ENCODE measurements at regions not wholly inside any gene's neighbourhood (a gene's known extent, or its start where the extent isn't known, plus 50 kb on each side); places are given as distances from the start of the nearest gene placed in this dataset.
"Not testable (repeated sequence)": the region's sequence is repeated elsewhere in the genome, so short reads cannot be mapped to it uniquely, and the experiment has no call there.

DNA sequence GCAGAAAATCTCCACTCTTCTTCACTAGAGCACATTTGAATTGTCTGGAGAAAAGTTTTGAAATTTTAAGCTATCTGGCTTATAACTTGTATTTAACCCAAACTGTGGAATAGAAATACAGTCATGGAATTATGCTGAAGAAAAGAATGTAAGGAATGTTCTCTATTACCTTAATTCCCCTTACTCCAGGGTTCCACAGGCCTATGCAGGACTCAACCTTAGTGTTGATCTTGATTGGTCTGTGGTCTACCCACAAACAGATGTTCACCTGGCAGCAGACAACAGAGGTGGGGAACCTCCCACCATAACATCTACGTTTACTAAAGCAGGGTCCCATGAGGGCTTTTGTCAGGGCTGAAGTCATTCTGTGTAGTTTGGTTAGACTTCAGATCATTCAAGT, 189.3 kb upstream of the GPRIN3 start:
- peak; percentile 4 for DNase-seq (ENCODE audit: low spot score)

GRCh38 chr4:89493367-89493766, 185.8 kb upstream of the GPRIN3 start:
- no peak for DNase-seq (ENCODE audit: low spot score)

- DNase-seq (ENCODE audit: low spot score): peak; percentile 12
These were observed 185.0 kb upstream of the GPRIN3 start for GRCh38 chr4:89492581-89493071.

GRCh38 chr4:89491761-89492160, 184.2 kb upstream of the GPRIN3 start:
- no peak for DNase-seq (ENCODE audit: low spot score)

- DNase-seq (ENCODE audit: low spot score): not testable (repeated sequence)
These were observed 182.4 kb upstream of the GPRIN3 start for GRCh38 chr4:89489921-89490431.

GRCh38 chr4:89489338-89489771, 181.8 kb upstream of the GPRIN3 start:
- DNase-seq (ENCODE audit: low spot score): no peak

DNA sequence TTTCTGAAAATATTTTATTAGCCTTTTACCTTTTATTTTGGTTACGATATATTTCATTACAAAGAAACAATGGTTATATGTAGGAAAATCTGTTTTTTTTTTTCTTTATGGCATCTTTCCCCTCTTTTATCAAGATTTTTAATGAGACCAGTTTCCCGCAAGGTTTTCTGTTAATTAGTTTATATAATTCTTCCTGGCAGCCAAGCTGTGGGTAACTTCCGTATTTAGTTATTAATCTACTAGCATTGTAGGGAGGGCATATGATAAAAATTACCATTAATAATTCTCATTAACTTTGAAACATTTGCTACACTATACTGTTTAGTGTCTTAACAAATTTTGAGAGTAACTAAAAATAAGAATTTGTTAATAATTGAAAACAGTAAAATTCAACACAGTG, 181.1 kb upstream of the GPRIN3 start:
- no peak for DNase-seq (ENCODE audit: low spot score)

GRCh38 chr4:89486673-89487072, 179.1 kb upstream of the GPRIN3 start:
- no peak for DNase-seq (ENCODE audit: low spot score)

DNA sequence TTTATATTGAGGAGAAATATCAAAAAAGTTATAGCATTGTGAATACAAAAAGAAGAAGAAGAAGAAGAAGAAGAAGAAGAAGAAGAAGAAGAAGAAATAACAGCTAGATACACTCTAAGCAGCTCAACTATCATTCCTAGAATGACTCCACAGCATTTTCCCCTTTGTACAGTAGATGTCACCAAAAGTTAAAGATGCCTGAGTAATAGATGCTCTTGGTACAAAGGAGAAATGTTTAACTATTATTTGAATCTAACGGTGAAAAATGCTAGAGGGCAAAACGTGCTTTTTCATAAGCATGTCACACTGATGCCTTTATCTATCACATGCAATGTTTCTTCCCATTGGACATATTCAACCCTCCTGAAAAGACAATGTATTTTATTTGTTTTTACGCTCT, 178.4 kb upstream of the GPRIN3 start:
- no peak for DNase-seq (ENCODE audit: low spot score)

DNA sequence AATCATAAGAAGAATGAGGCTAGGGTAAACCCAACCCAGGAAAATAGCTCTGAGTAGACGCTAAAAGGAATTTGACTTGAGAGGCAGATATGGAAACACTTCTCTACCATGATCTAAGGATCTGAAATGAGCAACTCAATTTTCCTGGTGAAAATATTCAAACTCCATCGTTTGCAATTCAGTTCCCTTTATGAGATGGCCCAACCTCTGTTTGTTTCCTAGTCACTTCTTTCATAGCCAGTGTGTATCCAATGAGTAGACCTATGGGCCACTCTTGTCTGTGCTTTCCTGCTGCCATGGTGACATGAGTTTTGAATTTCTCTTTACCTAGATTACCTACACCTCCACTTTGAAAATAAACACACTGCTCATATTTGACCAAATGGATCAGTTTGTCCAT, 176.2 kb upstream of the GPRIN3 start:
- DNase-seq (ENCODE audit: low spot score): no peak

DNA sequence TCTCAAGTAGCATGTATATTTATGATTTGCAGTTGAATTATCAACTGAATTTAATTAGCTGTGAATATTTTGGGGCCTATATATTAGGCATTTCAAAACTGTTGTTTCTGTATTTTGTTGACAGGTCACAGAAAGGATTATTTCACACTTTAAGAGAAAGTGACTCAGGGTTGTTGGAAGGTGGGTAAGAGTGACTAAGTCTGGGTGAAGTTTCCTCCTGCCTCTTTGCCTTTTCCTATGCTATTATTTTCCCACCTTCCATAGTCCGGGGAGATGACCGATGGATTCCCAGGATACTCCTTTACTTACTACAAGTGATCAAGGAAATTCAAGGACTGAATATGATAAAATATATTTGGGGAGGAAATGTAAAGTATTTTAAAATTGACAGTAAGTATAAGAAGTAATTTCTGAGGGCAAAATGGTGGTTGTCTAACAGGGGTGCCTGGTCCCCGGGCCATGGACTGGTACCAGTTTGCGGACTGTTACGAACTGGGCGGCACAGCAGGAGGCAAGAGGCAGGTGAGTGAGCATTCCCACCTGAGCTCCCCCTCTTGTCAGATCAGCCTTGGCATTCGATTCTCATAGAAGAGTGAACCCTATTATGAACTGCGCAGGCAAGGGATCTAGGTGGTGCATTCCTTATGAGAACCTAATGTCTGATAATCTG, 175.5 kb upstream of the GPRIN3 start:
- peak; percentile 12 for DNase-seq (ENCODE audit: low spot score)

GRCh38 chr4:89482251-89482650, 174.7 kb upstream of the GPRIN3 start:
- peak; percentile 43 for DNase-seq (ENCODE audit: low spot score)

GRCh38 chr4:89469930-89470375, 162.4 kb upstream of the GPRIN3 start:
- peak; percentile 87 for DNase-seq (ENCODE audit: low spot score)

DNA sequence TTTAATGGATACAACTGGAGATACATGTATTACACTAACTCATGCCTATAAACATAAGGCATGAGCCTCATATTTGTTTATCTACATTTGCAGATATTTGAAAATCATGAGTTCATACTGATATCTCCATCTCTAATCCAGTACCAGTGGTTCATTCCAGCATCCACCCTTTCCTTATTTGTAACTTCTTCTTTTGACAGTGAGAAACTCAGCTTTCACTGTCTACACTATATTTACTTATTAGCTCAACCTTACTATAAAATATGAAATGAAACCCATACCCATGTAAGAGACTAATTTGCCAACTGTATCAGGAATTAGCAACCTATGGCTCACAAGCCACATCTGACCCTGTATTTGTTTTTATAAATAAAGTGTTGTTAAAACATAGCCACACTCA, 161.9 kb upstream of the GPRIN3 start:
- DNase-seq (ENCODE audit: low spot score): no peak

GRCh38 chr4:89468602-89469001, 161.0 kb upstream of the GPRIN3 start:
- no peak for DNase-seq (ENCODE audit: low spot score)

- DNase-seq (ENCODE audit: low spot score): no peak
These were observed 155.7 kb upstream of the GPRIN3 start for GRCh38 chr4:89463341-89463740.

DNA sequence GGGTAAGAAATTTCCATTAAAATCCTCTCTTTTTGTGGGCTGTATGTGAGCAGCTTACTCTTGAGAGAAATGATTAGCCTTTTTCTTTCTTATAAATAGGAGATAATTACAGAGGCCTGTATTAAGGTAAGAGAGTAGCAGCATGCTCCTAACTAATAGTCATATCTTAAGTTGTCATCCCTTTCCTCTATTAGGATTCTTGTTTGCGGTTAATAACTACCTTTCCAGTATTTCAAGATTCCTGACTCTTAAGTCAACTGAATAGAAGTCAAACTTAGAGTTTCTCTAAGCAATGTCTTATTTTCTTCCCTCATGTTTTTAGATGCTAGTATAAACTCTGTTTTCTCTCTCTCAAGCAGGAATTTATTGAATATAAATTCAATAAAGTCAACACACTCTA, 139.9 kb upstream of the GPRIN3 start:
- no peak for DNase-seq (ENCODE audit: low spot score)

DNA sequence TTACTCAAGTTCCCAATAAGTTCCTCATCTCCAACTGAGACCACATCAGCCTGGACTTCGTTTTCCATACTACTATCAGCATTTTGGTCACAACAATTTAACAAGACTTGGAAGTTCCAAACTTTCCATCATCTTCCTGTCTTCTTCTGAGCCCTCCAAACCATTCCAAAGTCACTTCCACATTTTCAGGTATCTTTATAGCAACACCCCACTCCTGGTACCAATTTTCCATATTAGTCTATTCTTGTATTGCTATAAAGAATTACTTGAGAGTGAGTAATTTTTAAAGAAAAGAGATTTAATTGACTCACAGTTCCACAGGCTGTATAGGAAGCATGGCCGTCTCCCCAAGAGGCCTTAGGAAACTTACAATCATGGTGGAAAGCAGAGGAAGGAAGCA, 138.6 kb upstream of the GPRIN3 start:
- no peak for DNase-seq (ENCODE audit: low spot score)

DNA sequence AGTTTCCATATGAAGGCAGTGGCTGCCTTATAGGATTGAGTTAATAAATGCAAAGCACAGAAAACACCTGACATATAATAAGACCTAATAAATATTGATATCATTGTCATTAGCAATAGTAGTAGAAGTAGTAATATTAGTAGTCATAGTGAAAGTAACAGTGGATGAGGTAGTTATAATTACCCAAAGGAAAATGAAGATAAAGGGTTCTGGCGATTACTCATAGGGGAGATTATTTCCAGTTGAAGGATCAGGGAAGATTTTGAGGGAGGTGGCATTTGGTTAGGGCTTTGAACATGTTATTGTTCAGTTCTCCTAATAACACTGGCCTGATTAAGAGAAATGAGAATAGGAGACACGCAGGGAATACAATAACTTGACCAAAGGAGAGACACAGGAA, 131.9 kb upstream of the GPRIN3 start:
- no peak for DNase-seq (ENCODE audit: low spot score)

GRCh38 chr4:89438102-89438831, 130.7 kb upstream of the GPRIN3 start:
- DNase-seq (ENCODE audit: low spot score): peak; percentile 61

DNA sequence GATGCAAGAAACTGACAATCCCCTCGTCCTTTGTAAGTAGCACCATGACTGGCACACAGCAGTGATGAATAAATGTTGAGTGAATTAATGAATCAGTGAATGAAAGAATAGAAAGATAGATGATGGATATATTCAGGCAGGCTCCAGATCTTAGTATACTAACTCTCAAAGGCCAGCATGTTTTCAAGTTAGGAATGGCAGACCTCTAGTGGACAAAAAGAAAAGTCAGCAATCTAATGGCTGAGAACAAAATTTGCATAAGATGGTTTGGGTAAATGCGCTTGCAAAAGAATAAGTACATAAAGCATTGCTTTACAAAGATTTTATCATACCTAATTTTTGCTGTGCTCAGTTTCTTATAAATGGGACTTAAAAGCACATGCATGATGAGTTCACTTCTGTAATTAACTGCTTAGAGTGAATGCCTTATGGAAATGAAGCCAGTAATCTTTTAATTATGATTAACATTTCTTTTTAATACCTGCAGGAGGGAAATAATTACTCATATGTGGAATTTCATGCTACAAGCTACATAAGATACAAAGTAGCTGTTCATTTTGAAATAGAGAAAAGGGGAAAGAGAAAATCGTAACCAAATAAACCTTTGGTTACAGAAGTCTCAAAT, 126.9 kb upstream of the GPRIN3 start:
- DNase-seq (ENCODE audit: low spot score): peak; percentile 49

DNA sequence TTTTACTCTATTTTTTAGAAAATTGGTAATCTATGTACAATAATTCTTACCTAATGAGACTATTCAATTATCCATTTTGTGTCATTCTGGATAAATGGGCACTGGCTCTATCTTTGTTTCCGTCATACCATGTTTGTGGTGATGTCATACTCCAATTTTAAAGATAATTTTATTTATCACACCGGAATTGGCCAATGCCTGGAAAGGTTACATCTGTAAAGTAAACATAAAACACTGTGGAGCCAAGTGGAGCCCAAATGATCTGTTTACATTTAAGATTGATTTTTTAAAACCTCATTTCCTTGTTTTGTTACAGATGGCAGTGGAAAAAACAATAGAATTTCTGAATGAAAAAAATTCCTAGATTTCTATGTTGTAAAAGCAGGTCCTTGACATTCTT, 120.2 kb upstream of the GPRIN3 start:
- no peak for DNase-seq (ENCODE audit: low spot score)

DNA sequence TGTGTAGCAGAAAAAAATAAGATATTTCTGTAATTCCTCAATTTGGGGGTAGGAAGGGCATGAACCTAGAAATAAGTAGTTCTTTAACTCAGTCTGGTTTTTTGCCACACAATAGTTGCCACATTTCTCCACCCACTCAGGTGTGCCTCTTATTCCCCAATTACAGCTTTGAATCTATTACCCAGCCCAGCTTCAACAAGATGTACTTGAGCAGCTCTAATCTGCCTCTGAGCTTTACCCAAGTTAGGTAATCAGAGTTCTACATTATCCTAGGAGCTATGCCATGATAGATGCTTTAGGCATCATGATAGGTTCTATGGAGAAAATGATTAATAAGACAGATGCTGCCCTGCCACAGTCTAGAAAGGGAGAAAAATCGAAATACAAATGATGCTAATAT, 117.4 kb upstream of the GPRIN3 start:
- no peak for DNase-seq (ENCODE audit: low spot score)
